ENCODE measurements at regions not wholly inside any gene's neighbourhood (a gene's known extent, or its start where the extent isn't known, plus 50 kb on each side); places are given as distances from the start of the nearest gene placed in this dataset.

- TF ChIP-seq RAD21 (IDR thresholded peaks at IDR 0.05; ENCODE audit: low read length) = no peak
Measured at GRCh38 chr9:75541734-75542133, 348.7 kb upstream of the PCSK5 start (continued).

DNA sequence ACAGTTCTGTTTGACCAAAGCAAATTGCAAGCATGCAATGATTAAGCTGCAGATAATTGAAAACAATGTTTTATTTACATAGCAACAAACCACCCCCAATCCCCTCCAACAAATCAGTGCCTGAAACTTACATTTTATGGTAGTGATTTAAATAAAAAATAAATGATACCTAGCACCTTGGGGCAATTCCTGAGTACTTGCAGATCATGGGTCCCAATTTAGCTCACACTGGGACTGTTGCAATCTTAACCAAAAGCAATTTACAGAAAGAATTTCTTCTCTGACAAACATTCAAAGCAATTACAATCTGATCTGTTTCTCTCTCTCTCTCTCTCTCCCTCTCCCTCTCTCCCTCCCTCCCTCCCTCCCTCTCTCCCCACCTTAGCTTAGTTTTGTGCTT is 345.7 kb upstream of the PCSK5 start:
- no peaks in the 10 kb centered on the region for H3K36me3 ChIP-seq (replicated peaks in 1 of 2; ENCODE audit: control insufficient read depth in 1 of 2, insufficient read depth in 2 of 2, low read length in 1 of 2)
- POLR2A ChIA-PET = interaction anchor here (0.6 kb wide), 1 partner anchor 52 kb away, joined by 4 read pairs; no protein-coding TSS in a partner anchor
- no peak overlapping the region for H3K4me3 ChIP-seq (ENCODE audit: low read depth in 2 of 2, low read length in 1 of 2)
- H3K9me2 ChIP-seq = no peaks in the 10 kb centered on the region
- no peaks in the 10 kb centered on the region for H3F3A ChIP-seq (replicated peaks; ENCODE audit: insufficient read depth)
- no peaks in the 10 kb centered on the region for H3K79me2 ChIP-seq (ENCODE audit: insufficient read depth)
- DNase-seq = no peak
- no peak overlapping the region for H3K4me2 ChIP-seq
- no peak overlapping the region for H2AFZ ChIP-seq (ENCODE audit: low read depth)
- no peak overlapping the region for H3K27ac ChIP-seq (ENCODE audit: low read depth in 2 of 2, low read length in 1 of 2)
- no peaks in the 10 kb centered on the region for H3K9me3 ChIP-seq
- no peaks in the 10 kb centered on the region for H3K27me3 ChIP-seq (ENCODE audit: insufficient read depth)
- H3K4me1 ChIP-seq (ENCODE audit: control insufficient read depth in 1 of 2, insufficient read depth in 2 of 2, low read depth in 1 of 2, low read length in 1 of 2) = no peaks in the 10 kb centered on the region
- no peak overlapping the region for H3K9ac ChIP-seq
- CTCF ChIA-PET = no interaction called here
- no peaks in the 10 kb centered on the region for H4K20me1 ChIP-seq (ENCODE audit: insufficient read depth)
- TF ChIP-seq RXRA (IDR thresholded peaks at IDR 0.05; ENCODE audit: borderline replicate concordance, low read depth) = no peak
- TF ChIP-seq CHD2 (IDR thresholded peaks at IDR 0.05; ENCODE audit: low read length, partially characterized antibody) = no peak
- TF ChIP-seq MEF2A (IDR thresholded peaks at IDR 0.05; ENCODE audit: borderline replicate concordance, low read depth) = no peak
- TF ChIP-seq JUND (IDR thresholded peaks at IDR 0.05) = no peak
- TF ChIP-seq SMC3 (IDR thresholded peaks at IDR 0.05; ENCODE audit: low read depth, low read length) = no peak
- TF ChIP-seq RCOR1 (IDR thresholded peaks at IDR 0.05; ENCODE audit: low read length) = no peak
- TF ChIP-seq REST (IDR thresholded peaks at IDR 0.05; ENCODE audit: low read depth, low read length) = no peak
- TF ChIP-seq FOSL2 (IDR thresholded peaks at IDR 0.05; ENCODE audit: borderline replicate concordance, low read depth) = no peak
- TF ChIP-seq EP300 (IDR thresholded peaks at IDR 0.05; ENCODE audit: borderline replicate concordance in 1 of 2, low read depth in 1 of 2, low read length in 1 of 2) = no peak
- no peak for TF ChIP-seq ELF1 (IDR thresholded peaks at IDR 0.05)
- no peak for TF ChIP-seq EZH2phosphoT487 (IDR thresholded peaks at IDR 0.05; ENCODE audit: borderline replicate concordance, low read depth)
- TF ChIP-seq FOXM1 (IDR thresholded peaks at IDR 0.05; ENCODE audit: low read depth) = no peak
- TF ChIP-seq TAF1 (IDR thresholded peaks at IDR 0.05; ENCODE audit: borderline replicate concordance, low read depth, low read length) = no peak
- no peak for TF ChIP-seq USF2 (IDR thresholded peaks at IDR 0.05; ENCODE audit: borderline replicate concordance, low read depth, low read length)
- TF ChIP-seq, protein P1, sequence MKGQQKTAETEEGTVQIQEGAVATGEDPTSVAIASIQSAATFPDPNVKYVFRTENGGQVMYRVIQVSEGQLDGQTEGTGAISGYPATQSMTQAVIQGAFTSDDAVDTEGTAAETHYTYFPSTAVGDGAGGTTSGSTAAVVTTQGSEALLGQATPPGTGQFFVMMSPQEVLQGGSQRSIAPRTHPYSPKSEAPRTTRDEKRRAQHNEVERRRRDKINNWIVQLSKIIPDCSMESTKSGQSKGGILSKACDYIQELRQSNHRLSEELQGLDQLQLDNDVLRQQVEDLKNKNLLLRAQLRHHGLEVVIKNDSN (IDR thresholded peaks at IDR 0.05; ENCODE audit: borderline replicate concordance, low read depth) = no peak
- no peak for TF ChIP-seq NFIC (IDR thresholded peaks at IDR 0.05; ENCODE audit: borderline replicate concordance)
